ENCODE measurements at regions not wholly inside any gene's neighbourhood (a gene's known extent, or its start where the extent isn't known, plus 50 kb on each side); places are given as distances from the start of the nearest gene placed in this dataset.

DNA sequence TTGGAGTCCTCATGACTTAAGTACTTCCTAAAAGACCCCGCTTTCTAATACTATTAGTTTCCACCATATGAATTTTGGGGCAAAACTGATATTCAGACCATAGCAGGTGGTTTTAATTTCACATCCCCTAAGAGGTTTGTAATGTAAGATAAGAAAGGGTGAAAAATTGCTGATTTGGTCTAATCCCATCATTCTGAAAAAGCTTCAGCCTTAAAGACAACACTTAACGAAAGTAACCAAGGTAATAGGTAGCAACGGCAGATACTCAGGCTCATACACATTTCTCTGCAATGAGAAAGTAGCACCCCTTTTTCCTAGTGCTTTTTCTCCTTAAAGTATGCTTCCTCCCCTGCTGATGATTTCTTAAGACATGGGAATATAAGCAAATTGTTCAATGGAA is 376.9 kb upstream of the LYPLAL1 start:
- no peak overlapping the region for H3K4me3 Mint-ChIP-seq
- no peaks in the 10 kb centered on the region for H3K36me3 Mint-ChIP-seq
- Histone ChIP-seq H3K9me3 (ENCODE audit: control insufficient read depth in 2 of 2, low read length in 2 of 2) (no peaks in the 10 kb centered on the region), H3K4me1 (ENCODE audit: control insufficient read depth, insufficient read depth, low read length, poor library complexity, severe bottlenecking) (no peaks in the 10 kb centered on the region), H3K27ac (ENCODE audit: insufficient read depth, low read length, poor library complexity, severe bottlenecking) (no peak overlapping the region), H3K4me3 (ENCODE audit: low read depth, low read length) (no peak overlapping the region), H3K27me3 (ENCODE audit: control insufficient read depth, insufficient read depth, low read length) (no peaks in the 10 kb centered on the region), H3K36me3 (ENCODE audit: control insufficient read depth, insufficient read depth, low read length) (no peaks in the 10 kb centered on the region)
- peaks cover 0 to 10% (median 3%) of the 10 kb centered on the region in 7 donors for H3K9me3 Mint-ChIP-seq
- H3K27ac Mint-ChIP-seq = no peak overlapping the region
- ATAC-seq (ENCODE audit: low read depth in 2 of 2) = no peak
- no peaks in the 10 kb centered on the region for H3K4me1 Mint-ChIP-seq
- DNase-seq = no peak
- no peaks in the 10 kb centered on the region for H3K27me3 Mint-ChIP-seq

DNA sequence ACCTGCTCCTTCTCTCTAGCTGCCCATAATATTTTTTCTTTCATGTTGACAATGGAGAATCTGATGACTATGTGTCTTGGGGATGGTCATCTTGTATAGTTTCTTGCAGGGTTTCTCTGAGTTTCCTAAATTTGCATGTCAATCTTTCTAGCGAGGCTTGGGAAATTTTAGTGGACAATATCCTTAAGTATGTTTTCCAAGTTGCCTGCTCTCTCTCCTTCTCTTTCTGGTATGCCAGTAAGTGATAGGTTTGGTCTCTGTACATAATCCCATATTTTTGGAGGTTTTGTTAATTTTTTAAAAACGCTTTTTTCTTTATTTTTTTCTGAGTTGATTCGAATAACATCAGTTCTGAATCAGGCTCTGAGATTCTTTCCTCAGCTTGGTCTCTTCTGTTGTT is 370.9 kb upstream of the LYPLAL1 start:
- H3K4me1 ChIP-seq (ENCODE audit: control insufficient read depth, insufficient read depth, low read length, poor library complexity, severe bottlenecking) = no peaks in the 10 kb centered on the region
- Mint-ChIP-seq H3K27me3 (no peaks in the 10 kb centered on the region), H3K9me3 (peaks cover 0 to 15% (median 5%) of the 10 kb centered on the region in 7 donors), H3K4me1 (no peaks in the 10 kb centered on the region), H3K4me3 (no peak overlapping the region), H3K27ac (no peak overlapping the region), H3K36me3 (no peaks in the 10 kb centered on the region)
- H3K27ac ChIP-seq (ENCODE audit: insufficient read depth, low read length, poor library complexity, severe bottlenecking) = no peak overlapping the region
- no peaks in the 10 kb centered on the region for H3K27me3 ChIP-seq (ENCODE audit: control insufficient read depth, insufficient read depth, low read length)
- H3K9me3 ChIP-seq (ENCODE audit: control insufficient read depth in 2 of 2, low read length in 2 of 2) = no peaks in the 10 kb centered on the region
- H3K36me3 ChIP-seq (ENCODE audit: control insufficient read depth, insufficient read depth, low read length) = no peaks in the 10 kb centered on the region
- DNase-seq = no peak
- H3K4me3 ChIP-seq (ENCODE audit: low read depth, low read length) = no peak overlapping the region
- ATAC-seq (ENCODE audit: low read depth in 2 of 2) = no peak

DNA sequence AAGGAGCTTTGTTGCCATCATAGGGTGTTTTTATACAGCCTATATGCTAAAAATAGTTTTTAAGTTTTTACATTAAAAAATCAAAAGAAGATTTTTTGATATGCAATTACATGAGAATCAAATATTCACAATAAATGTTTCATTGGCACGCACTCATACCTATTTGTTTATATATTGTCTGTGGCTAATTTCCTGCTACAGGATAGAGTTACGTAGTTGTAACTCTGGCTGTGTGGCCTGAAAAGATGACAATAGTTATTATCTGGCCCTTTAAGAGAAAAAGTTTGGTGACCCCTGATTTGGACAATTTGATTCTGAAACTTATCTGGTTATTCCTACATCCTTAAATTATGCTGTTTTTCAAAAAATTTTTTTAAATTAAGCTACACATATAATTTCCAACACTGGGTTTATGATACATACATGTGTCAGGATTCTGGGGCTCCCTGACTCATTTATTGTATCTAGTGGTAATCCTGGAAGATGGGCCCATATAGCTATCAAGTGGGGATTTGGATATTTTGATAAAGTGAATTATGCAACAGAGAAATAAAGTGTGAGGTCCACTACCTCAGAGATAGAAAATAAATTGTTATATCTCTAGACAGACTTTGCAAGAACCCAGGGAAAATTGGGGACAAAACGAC is 370.2 kb upstream of the LYPLAL1 start:
- DNase-seq = no peak
- Mint-ChIP-seq H3K4me1 (no peaks in the 10 kb centered on the region), H3K27ac (no peak overlapping the region), H3K9me3 (peaks cover 0 to 15% (median 7%) of the 10 kb centered on the region in 7 donors), H3K27me3 (no peaks in the 10 kb centered on the region), H3K36me3 (no peaks in the 10 kb centered on the region), H3K4me3 (no peak overlapping the region)
- no peak overlapping the region for H3K27ac ChIP-seq (ENCODE audit: insufficient read depth, low read length, poor library complexity, severe bottlenecking)
- no peaks in the 10 kb centered on the region for H3K36me3 ChIP-seq (ENCODE audit: control insufficient read depth, insufficient read depth, low read length)
- no peaks in the 10 kb centered on the region for H3K27me3 ChIP-seq (ENCODE audit: control insufficient read depth, insufficient read depth, low read length)
- no peaks in the 10 kb centered on the region for H3K4me1 ChIP-seq (ENCODE audit: control insufficient read depth, insufficient read depth, low read length, poor library complexity, severe bottlenecking)
- no peak for ATAC-seq (ENCODE audit: low read depth in 2 of 2)
- no peaks in the 10 kb centered on the region for H3K9me3 ChIP-seq (ENCODE audit: control insufficient read depth in 2 of 2, low read length in 2 of 2)
- H3K4me3 ChIP-seq (ENCODE audit: low read depth, low read length) = no peak overlapping the region

DNA sequence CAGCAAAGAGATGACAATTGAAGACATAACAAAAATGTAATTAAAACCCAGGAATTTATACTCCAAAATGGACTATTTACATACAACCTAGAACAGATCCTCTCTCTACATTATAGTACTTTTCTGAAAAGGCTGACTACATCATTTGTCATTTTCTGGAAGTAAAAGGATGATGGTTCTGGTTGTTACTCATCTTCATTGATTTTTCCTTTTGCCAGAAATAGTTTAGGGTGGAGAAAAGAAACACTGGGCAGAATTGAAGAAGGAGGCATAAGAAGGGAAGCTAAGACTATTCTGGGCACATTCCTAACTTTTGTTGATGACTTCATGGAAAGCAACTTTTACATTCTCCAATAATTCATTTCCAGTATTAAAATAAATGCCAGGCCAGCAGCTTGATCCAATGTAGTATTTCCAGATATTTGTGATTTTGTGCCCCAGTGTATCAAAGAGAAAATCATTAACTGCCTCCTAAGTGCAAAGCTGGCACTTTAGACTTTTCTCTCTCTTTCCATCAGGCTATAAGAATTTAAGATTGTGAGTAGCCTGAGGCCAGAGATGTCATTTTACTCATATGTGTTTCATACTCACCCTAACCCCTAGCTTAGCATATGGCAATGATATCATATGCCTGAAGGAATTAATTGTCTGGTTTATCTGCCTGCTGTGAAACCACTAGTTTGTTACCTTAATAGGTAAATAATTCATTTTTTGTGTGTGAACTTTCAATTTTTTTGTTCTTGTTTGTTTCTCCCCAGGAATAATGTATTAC is 369.5 kb upstream of the LYPLAL1 start:
- no peak for ATAC-seq (ENCODE audit: low read depth in 2 of 2)
- Histone ChIP-seq H3K4me3 (ENCODE audit: low read depth, low read length) (no peak overlapping the region), H3K9me3 (ENCODE audit: control insufficient read depth in 2 of 2, low read length in 2 of 2) (no peaks in the 10 kb centered on the region), H3K36me3 (ENCODE audit: control insufficient read depth, insufficient read depth, low read length) (no peaks in the 10 kb centered on the region), H3K4me1 (ENCODE audit: control insufficient read depth, insufficient read depth, low read length, poor library complexity, severe bottlenecking) (no peaks in the 10 kb centered on the region), H3K27ac (ENCODE audit: insufficient read depth, low read length, poor library complexity, severe bottlenecking) (no peak overlapping the region), H3K27me3 (ENCODE audit: control insufficient read depth, insufficient read depth, low read length) (no peaks in the 10 kb centered on the region)
- no peaks in the 10 kb centered on the region for H3K36me3 Mint-ChIP-seq
- no peak for DNase-seq
- peaks cover 0 to 18% (median 8%) of the 10 kb centered on the region in 7 donors for H3K9me3 Mint-ChIP-seq
- H3K4me3 Mint-ChIP-seq = no peak overlapping the region
- no peaks in the 10 kb centered on the region for H3K4me1 Mint-ChIP-seq
- no peaks in the 10 kb centered on the region for H3K27me3 Mint-ChIP-seq
- H3K27ac Mint-ChIP-seq = no peak overlapping the region

DNA sequence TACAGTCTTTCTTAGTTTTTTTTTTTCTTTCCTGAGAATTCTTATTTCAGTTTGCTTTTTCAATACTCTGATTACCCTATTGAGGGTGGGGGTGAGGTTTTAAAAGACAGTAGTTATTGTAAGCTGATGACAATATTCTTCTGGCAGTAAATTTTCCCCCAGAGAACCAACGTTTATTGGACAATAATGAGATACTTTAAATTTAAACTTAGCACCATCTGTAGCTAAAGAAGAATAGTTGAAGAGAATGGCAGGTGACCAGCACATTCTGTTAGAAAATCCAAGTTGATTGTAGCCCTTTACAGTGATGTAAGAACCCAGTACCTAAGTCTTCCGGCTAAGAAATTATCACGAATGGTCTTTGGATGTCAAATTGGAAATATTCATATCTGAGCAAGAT is 364.6 kb upstream of the LYPLAL1 start:
- DNase-seq (no peak), ATAC-seq (ENCODE audit: low read depth in 2 of 2) (no peak)
- no peak overlapping the region for H3K27ac ChIP-seq (ENCODE audit: insufficient read depth, low read length, poor library complexity, severe bottlenecking)
- H3K27me3 Mint-ChIP-seq = no peaks in the 10 kb centered on the region
- H3K27ac Mint-ChIP-seq = no peak overlapping the region
- H3K4me3 Mint-ChIP-seq = no peak overlapping the region
- H3K36me3 Mint-ChIP-seq = no peaks in the 10 kb centered on the region
- no peaks in the 10 kb centered on the region for H3K4me1 ChIP-seq (ENCODE audit: control insufficient read depth, insufficient read depth, low read length, poor library complexity, severe bottlenecking)
- no peaks in the 10 kb centered on the region for H3K27me3 ChIP-seq (ENCODE audit: control insufficient read depth, insufficient read depth, low read length)
- H3K36me3 ChIP-seq (ENCODE audit: control insufficient read depth, insufficient read depth, low read length) = no peaks in the 10 kb centered on the region
- no peaks in the 10 kb centered on the region for H3K4me1 Mint-ChIP-seq
- peaks cover 0 to 12% (median 4%) of the 10 kb centered on the region in 7 donors for H3K9me3 Mint-ChIP-seq
- H3K4me3 ChIP-seq (ENCODE audit: low read depth, low read length) = no peak overlapping the region
- no peaks in the 10 kb centered on the region for H3K9me3 ChIP-seq (ENCODE audit: control insufficient read depth in 2 of 2, low read length in 2 of 2)

DNA sequence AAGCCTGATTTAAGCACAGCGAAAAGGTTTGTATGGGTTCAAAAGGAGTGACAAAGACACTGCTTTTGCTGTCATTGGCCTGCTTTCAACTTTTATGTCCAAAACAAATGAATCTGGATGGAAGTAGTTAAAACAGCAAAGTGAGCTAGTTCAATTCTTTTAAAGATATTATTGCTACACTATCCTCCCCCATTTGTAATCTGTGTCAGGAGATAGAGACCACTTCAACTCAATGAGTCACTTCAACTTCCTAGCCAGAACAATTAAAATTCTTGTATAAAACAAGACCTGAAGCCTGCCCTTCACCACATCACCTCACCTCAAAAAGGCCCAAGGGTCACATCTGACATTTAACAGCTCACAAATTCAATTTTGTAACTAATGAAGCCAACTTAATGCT is 364.1 kb upstream of the LYPLAL1 start:
- H3K27ac ChIP-seq (ENCODE audit: insufficient read depth, low read length, poor library complexity, severe bottlenecking) = no peak overlapping the region
- DNase-seq (no peak), ATAC-seq (ENCODE audit: low read depth in 2 of 2) (no peak)
- H3K27me3 ChIP-seq (ENCODE audit: control insufficient read depth, insufficient read depth, low read length) = no peaks in the 10 kb centered on the region
- H3K4me1 Mint-ChIP-seq = no peaks in the 10 kb centered on the region
- H3K4me3 Mint-ChIP-seq = no peak overlapping the region
- no peak overlapping the region for H3K27ac Mint-ChIP-seq
- no peaks in the 10 kb centered on the region for H3K27me3 Mint-ChIP-seq
- no peaks in the 10 kb centered on the region for H3K4me1 ChIP-seq (ENCODE audit: control insufficient read depth, insufficient read depth, low read length, poor library complexity, severe bottlenecking)
- no peak overlapping the region for H3K4me3 ChIP-seq (ENCODE audit: low read depth, low read length)
- no peaks in the 10 kb centered on the region for H3K36me3 Mint-ChIP-seq
- no peaks in the 10 kb centered on the region for H3K9me3 ChIP-seq (ENCODE audit: control insufficient read depth in 2 of 2, low read length in 2 of 2)
- H3K36me3 ChIP-seq (ENCODE audit: control insufficient read depth, insufficient read depth, low read length) = no peaks in the 10 kb centered on the region
- H3K9me3 Mint-ChIP-seq = peaks cover 0 to 12% (median 2%) of the 10 kb centered on the region in 7 donors

DNA sequence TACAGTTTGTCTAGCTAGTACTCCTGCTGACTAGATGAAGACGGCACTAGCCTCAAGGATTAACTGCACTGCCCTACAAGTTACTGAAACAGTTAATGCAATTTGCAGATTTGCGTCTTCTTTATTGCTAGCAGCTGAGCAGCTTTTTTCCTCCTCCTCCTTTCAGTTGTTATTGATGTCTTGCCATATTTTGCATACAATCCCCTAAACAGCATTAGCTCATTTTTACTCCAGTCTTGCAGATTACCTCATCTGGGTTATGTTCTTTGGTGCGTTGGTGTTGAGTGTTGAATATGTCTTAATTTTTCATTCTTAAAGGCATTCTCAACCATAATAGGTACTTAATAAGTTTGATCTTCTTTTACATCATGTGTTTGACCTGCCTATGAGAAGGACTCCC is 363.4 kb upstream of the LYPLAL1 start:
- Histone ChIP-seq H3K4me1 (ENCODE audit: control insufficient read depth, insufficient read depth, low read length, poor library complexity, severe bottlenecking) (no peaks in the 10 kb centered on the region), H3K36me3 (ENCODE audit: control insufficient read depth, insufficient read depth, low read length) (no peaks in the 10 kb centered on the region), H3K9me3 (ENCODE audit: control insufficient read depth in 2 of 2, low read length in 2 of 2) (no peaks in the 10 kb centered on the region), H3K27me3 (ENCODE audit: control insufficient read depth, insufficient read depth, low read length) (no peaks in the 10 kb centered on the region), H3K4me3 (ENCODE audit: low read depth, low read length) (no peak overlapping the region), H3K27ac (ENCODE audit: insufficient read depth, low read length, poor library complexity, severe bottlenecking) (no peak overlapping the region)
- Mint-ChIP-seq H3K4me3 (no peak overlapping the region), H3K27ac (no peak overlapping the region), H3K9me3 (peaks cover 0 to 12% (median 0%) of the 10 kb centered on the region in 7 donors), H3K4me1 (no peaks in the 10 kb centered on the region), H3K27me3 (no peaks in the 10 kb centered on the region), H3K36me3 (no peaks in the 10 kb centered on the region)
- DNase-seq (no peak), ATAC-seq (ENCODE audit: low read depth in 2 of 2) (no peak)

DNA sequence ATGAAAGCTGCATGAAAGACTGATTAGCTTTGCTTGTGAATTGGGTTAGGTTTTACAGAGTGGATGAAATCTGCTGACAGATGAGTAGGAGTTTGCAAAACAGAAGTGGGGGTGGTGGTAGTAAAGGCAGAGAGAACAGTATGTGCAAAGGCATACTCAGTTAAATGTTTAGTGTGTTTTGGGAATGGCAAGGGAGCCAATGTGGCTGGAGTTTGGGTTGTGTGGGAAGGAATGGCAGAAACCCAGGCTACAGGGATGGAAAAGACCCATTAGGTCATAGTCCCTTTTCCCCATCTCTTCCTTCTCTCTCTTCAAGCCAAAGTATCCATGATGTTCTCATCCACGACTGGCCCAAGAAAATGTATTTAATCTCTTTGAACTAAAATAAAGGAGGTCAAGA is 362.2 kb upstream of the LYPLAL1 start:
- H3K4me3 Mint-ChIP-seq = no peak overlapping the region
- Histone ChIP-seq H3K4me1 (ENCODE audit: control insufficient read depth, insufficient read depth, low read length, poor library complexity, severe bottlenecking) (no peaks in the 10 kb centered on the region), H3K4me3 (ENCODE audit: low read depth, low read length) (no peak overlapping the region), H3K36me3 (ENCODE audit: control insufficient read depth, insufficient read depth, low read length) (no peaks in the 10 kb centered on the region), H3K27me3 (ENCODE audit: control insufficient read depth, insufficient read depth, low read length) (no peaks in the 10 kb centered on the region), H3K27ac (ENCODE audit: insufficient read depth, low read length, poor library complexity, severe bottlenecking) (no peak overlapping the region), H3K9me3 (ENCODE audit: control insufficient read depth in 2 of 2, low read length in 2 of 2) (no peaks in the 10 kb centered on the region)
- no peak for ATAC-seq (ENCODE audit: low read depth in 2 of 2)
- DNase-seq = no peak
- H3K9me3 Mint-ChIP-seq = peaks cover 0 to 12% (median 0%) of the 10 kb centered on the region in 7 donors
- H3K27ac Mint-ChIP-seq = no peak overlapping the region
- H3K27me3 Mint-ChIP-seq = no peaks in the 10 kb centered on the region
- H3K36me3 Mint-ChIP-seq = no peaks in the 10 kb centered on the region
- no peaks in the 10 kb centered on the region for H3K4me1 Mint-ChIP-seq
